ENCODE measurements at regions not wholly inside any gene's neighbourhood (a gene's known extent, or its start where the extent isn't known, plus 50 kb on each side); places are given as distances from the start of the nearest gene placed in this dataset.

GRCh38 chr16:87166934-87167333, 150.3 kb downstream of the C16orf95 start:
- no peak for DNase-seq (ENCODE audit: low spot score)
- no peak overlapping the region for H3K27ac ChIP-seq (ENCODE audit: low read depth, low read length, poor library complexity, severe bottlenecking)
- no peak overlapping the region for H3K4me3 ChIP-seq (ENCODE audit: low read depth, low read length, poor library complexity, severe bottlenecking)
- no peaks in the 10 kb centered on the region for H3K4me1 ChIP-seq (ENCODE audit: insufficient read depth, low read length, poor library complexity, severe bottlenecking)
- H3K79me2 ChIP-seq (ENCODE audit: insufficient read depth, low read depth, low read length) = no peaks in the 10 kb centered on the region
- no peaks in the 10 kb centered on the region for H3K36me3 ChIP-seq (ENCODE audit: insufficient read depth, low read length)
- H4K20me1 ChIP-seq (ENCODE audit: insufficient read depth, low read length) = no peaks in the 10 kb centered on the region
- no peak overlapping the region for H3K4me2 ChIP-seq (ENCODE audit: low read length)
- no TSS peak for BruUV-seq (replicated peaks)
- intact Hi-C loops (cut with micrococcal nuclease; ENCODE audit: unreplicated experiment) = no loop called here
- no peaks in the 10 kb centered on the region for H3K9me2 ChIP-seq (ENCODE audit: insufficient read depth, low read length)
- TF ChIP-seq EZH2phosphoT487 (IDR thresholded peaks at IDR 0.05; ENCODE audit: borderline replicate concordance, low read depth, low read length) = no peak
- H3K9me3 ChIP-seq (ENCODE audit: low read length) = no peaks in the 10 kb centered on the region
- no peak overlapping the region for H2AFZ ChIP-seq (ENCODE audit: low read length)
- ChIA-PET CTCF (ENCODE audit: unreplicated experiment) (no interaction called here), POLR2A (interaction anchor here (0.7 kb wide), 1 partner anchor 106 kb away, joined by 6 read pairs; no protein-coding TSS in a partner anchor)

GRCh38 chr16:87169509-87169995, 147.6 kb downstream of the C16orf95 start:
- POLR2A ChIA-PET = no interaction called here
- H3K27ac ChIP-seq (ENCODE audit: low read depth, low read length, poor library complexity, severe bottlenecking) = no peak overlapping the region
- CTCF ChIA-PET (ENCODE audit: unreplicated experiment) = no interaction called here
- TF ChIP-seq EZH2phosphoT487 (IDR thresholded peaks at IDR 0.05; ENCODE audit: borderline replicate concordance, low read depth, low read length) = no peak
- TF ChIP-seq CTCF (conservative IDR thresholded peaks at IDR 0.05; ENCODE audit: low read length) = no peak
- H3K4me1 ChIP-seq (ENCODE audit: insufficient read depth, low read length, poor library complexity, severe bottlenecking) = no peaks in the 10 kb centered on the region
- intact Hi-C loops (cut with micrococcal nuclease; ENCODE audit: unreplicated experiment) = no loop called here
- H3K36me3 ChIP-seq (ENCODE audit: insufficient read depth, low read length) = no peaks in the 10 kb centered on the region
- no peaks in the 10 kb centered on the region for H3K9me2 ChIP-seq (ENCODE audit: insufficient read depth, low read length)
- no peaks in the 10 kb centered on the region for H3K9me3 ChIP-seq (ENCODE audit: low read length)
- H3K4me3 ChIP-seq (ENCODE audit: low read depth, low read length, poor library complexity, severe bottlenecking) = no peak overlapping the region
- H4K20me1 ChIP-seq (ENCODE audit: insufficient read depth, low read length) = no peaks in the 10 kb centered on the region
- no peak overlapping the region for H3K4me2 ChIP-seq (ENCODE audit: low read length)
- H2AFZ ChIP-seq (ENCODE audit: low read length) = no peak overlapping the region
- no TSS peak for BruUV-seq (replicated peaks)
- DNase-seq (ENCODE audit: low spot score) = no peak
- no peaks in the 10 kb centered on the region for H3K79me2 ChIP-seq (ENCODE audit: insufficient read depth, low read depth, low read length)

- intact Hi-C loops (cut with micrococcal nuclease; ENCODE audit: unreplicated experiment) = no loop called here
- CTCF ChIA-PET (ENCODE audit: unreplicated experiment) = no interaction called here
- no peaks in the 10 kb centered on the region for H3K36me3 ChIP-seq (ENCODE audit: insufficient read depth, low read length)
- H3K4me3 ChIP-seq (ENCODE audit: low read depth, low read length, poor library complexity, severe bottlenecking) = no peak overlapping the region
- BruUV-seq (replicated peaks) = no TSS peak
- H3K79me2 ChIP-seq (ENCODE audit: insufficient read depth, low read depth, low read length) = no peaks in the 10 kb centered on the region
- POLR2A ChIA-PET = no interaction called here
- no peak overlapping the region for H3K4me2 ChIP-seq (ENCODE audit: low read length)
- no peak for TF ChIP-seq EZH2phosphoT487 (IDR thresholded peaks at IDR 0.05; ENCODE audit: borderline replicate concordance, low read depth, low read length)
- TF ChIP-seq CTCF (conservative IDR thresholded peaks at IDR 0.05; ENCODE audit: low read length) = no peak
- H3K27ac ChIP-seq (ENCODE audit: low read depth, low read length, poor library complexity, severe bottlenecking) = no peak overlapping the region
- no peak for DNase-seq (ENCODE audit: low spot score)
- no peaks in the 10 kb centered on the region for H4K20me1 ChIP-seq (ENCODE audit: insufficient read depth, low read length)
- H3K4me1 ChIP-seq (ENCODE audit: insufficient read depth, low read length, poor library complexity, severe bottlenecking) = no peaks in the 10 kb centered on the region
- H3K9me3 ChIP-seq (ENCODE audit: low read length) = no peaks in the 10 kb centered on the region
- no peak overlapping the region for H2AFZ ChIP-seq (ENCODE audit: low read length)
- no peaks in the 10 kb centered on the region for H3K9me2 ChIP-seq (ENCODE audit: insufficient read depth, low read length)
Observed at GRCh38 chr16:87170310-87170709, 146.9 kb downstream of the C16orf95 start.

All from OCI-LY7 (cell line).